BLaER1 (cell line): ENCODE measurements at regions not wholly inside any gene's neighbourhood (a gene's known extent, or its start where the extent isn't known, plus 50 kb on each side); places are given as distances from the start of the nearest gene placed in this dataset.

ENCODE experiments used
- H3K27ac ChIP-seq: shearing (Covaris generic); formaldehyde crosslinking; 2 replicates; pipeline ENCODE4 v1.8.1; 2022
- H3K27me3 ChIP-seq: shearing (Covaris generic); formaldehyde crosslinking; 2 replicates; pipeline ENCODE4 v1.8.1; 2022
- H3K36me3 ChIP-seq: shearing (Covaris generic); formaldehyde crosslinking; 2 replicates; pipeline ENCODE4 v1.8.1; 2022
- H3K4me1 ChIP-seq: shearing (Covaris generic); formaldehyde crosslinking; 2 replicates; pipeline ENCODE4 v1.8.1; 2022
- H3K4me2 ChIP-seq: shearing (Covaris generic); formaldehyde crosslinking; 2 replicates; pipeline ENCODE4 v1.8.1; 2022
- H3K4me3 ChIP-seq: shearing (Covaris generic); formaldehyde crosslinking; 2 replicates; pipeline ENCODE4 v1.8.1; 2022
- H3K9ac ChIP-seq: shearing (Covaris generic); formaldehyde crosslinking; 2 replicates; pipeline ENCODE4 v1.8.1; 2022
- H3K9me3 ChIP-seq: shearing (Covaris generic); formaldehyde crosslinking; 2 replicates; pipeline ENCODE4 v1.8.1; 2022
- H4K20me1 ChIP-seq: shearing (Covaris generic); formaldehyde crosslinking; 2 replicates; pipeline ENCODE4 v1.8.1; 2022
- Cebpa-rat ChIP-seq: shearing (Covaris generic); IDR thresholded peaks from 2 replicates; pipeline ENCODE4 v1.8.1; 2022

DNA sequence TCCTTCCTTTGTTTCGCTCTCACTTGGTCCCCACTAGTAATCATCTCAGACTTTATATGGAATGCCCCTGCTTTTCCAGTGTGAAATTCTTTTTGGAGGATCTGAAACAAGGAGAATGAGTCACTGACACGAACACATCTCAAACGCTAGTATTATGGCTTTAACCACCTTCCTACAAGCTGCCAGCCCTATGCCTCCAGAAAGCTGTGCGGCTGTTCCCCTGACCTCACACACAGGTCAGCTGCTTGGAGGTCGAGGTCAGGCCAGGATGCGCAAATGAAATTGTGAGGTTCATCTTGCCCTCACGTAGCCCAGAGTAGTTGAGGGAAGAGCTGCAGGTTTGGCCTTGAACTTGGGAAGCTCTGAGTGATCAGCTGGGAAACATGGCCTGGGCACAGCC, 449.8 kb downstream of the FGF9 start:
- H3K27me3 ChIP-seq, result no peaks in the 10 kb centered on the region
- H3K9ac ChIP-seq, result no peak overlapping the region
- no peak overlapping the region for H3K4me3 ChIP-seq
- peaks cover 5% of the 10 kb centered on the region for H3K4me1 ChIP-seq
- H3K4me2 ChIP-seq, result no peak overlapping the region
- no peak overlapping the region for H3K27ac ChIP-seq
- TF ChIP-seq Cebpa-rat, result no peak
- no peaks in the 10 kb centered on the region for H4K20me1 ChIP-seq
- H3K9me3 ChIP-seq, result peaks cover 3% of the 10 kb centered on the region; the same call in 1 of the 2 replicates
- H3K36me3 ChIP-seq, result no peaks in the 10 kb centered on the region

DNA sequence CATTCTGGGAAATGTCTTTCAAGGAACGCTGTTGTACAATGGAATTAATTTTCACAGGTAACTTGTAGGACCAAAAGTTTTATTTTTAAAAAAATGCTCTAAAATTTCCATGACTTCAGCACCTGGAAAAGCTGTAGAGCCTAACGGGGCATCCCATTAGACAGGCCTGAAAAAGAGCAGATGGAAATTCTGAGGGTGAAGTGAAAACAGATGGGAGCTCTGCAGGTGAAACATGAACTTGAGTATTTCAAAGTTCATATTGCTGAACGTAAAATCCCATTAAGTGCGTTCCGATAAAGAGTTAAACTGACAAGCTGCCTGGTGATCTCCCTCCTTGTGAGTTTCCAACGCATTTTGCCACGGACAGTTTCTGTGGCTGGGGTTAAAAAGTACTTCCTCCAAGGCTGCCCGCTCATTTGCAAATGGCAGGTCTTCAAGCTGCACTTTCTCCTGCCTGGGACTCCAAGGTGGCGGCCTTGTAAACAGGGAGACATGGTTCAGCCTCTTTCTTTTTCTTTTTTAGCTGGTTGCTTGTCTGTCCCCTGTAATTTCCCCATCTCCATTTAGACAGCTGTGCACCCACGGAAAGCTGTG, 450.4 kb downstream of the FGF9 start:
- Histone ChIP-seq H4K20me1 (no peaks in the 10 kb centered on the region), H3K4me3 (no peak overlapping the region), H3K4me2 (no peak overlapping the region), H3K9me3 (no peaks in the 10 kb centered on the region), H3K4me1 (peaks cover 6% of the 10 kb centered on the region), H3K36me3 (no peaks in the 10 kb centered on the region), H3K27ac (no peak overlapping the region), H3K9ac (no peak overlapping the region), H3K27me3 (no peaks in the 10 kb centered on the region)
- TF ChIP-seq Cebpa-rat, result no peak

DNA sequence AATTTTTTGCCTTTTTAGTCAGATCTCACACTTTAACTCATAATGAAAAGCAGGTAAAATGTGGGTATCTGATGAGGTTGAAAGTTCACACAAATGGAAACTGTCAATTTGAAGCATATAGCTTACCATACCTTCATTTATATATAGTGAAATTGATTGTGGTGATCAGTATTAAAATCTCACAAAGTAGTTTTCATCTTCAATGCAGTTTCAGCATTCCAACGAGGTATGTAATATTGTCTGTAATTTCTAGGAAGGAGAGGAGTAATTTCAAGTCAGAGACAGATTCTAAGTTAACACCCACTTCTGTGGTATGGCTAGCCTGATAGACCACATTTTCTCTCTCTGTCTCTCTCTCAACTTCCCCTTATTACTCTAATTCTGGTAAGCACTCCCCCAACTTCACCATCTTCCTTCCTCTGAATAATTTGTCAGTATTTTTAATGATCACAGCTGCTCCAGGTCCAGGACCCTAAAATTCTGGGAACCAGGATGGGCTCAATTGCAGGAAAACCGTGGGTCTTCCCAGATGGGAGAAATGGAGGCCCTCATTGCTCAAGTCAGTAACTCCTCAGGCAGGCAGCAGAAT, 455.7 kb downstream of the FGF9 start:
- Histone ChIP-seq H3K4me3 (no peak overlapping the region), H3K9ac (no peak overlapping the region), H3K27me3 (no peaks in the 10 kb centered on the region), H3K4me1 (peaks cover 23% of the 10 kb centered on the region), H3K36me3 (no peaks in the 10 kb centered on the region), H4K20me1 (no peaks in the 10 kb centered on the region), H3K4me2 (peak overlapping the region; percentile 57), H3K9me3 (peaks cover 18% of the 10 kb centered on the region), H3K27ac (peak overlapping the region; percentile 42)
- no peak for TF ChIP-seq Cebpa-rat

DNA sequence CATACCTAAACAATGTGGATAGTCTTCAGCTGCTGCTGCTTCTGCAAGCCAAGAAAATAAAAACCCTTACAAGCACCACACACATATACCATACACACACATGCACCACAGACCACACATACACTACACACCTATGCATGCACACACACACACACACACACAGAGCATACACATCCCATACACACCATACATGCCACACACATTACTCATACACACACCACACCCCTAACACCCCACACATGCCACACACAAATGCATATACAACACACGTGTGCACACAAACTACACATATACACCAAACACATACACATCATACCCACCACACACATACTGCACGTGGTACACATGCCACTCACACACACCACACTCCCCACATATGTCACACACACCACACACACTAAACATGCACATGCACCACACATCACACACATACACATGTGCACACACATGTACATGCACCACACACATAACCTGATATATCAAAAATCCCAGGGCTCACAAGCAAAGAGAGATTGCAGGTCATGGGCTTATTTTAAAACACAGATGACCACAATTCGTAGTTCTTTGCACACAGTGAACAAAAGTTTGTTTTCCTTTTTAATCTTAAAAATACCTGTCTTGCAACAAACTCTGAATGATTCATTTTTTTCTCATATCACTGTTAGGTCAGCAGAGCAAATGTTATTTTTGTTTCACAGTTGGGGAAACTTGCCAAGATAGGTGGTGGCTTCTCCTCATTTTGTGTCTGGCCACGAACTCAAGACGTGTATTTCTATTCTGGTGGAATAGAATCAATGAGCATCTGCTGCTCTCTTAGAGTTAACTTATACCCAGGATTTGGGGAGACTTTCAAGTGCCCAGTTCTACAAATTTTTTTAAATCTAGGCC, 456.6 kb downstream of the FGF9 start:
- Histone ChIP-seq H3K9me3 (peaks cover 18% of the 10 kb centered on the region), H3K27me3 (no peaks in the 10 kb centered on the region), H3K9ac (no peak overlapping the region), H3K4me1 (peaks cover 23% of the 10 kb centered on the region), H3K4me2 (peak overlapping the region; percentile 57; the same call in 1 of the 2 replicates), H4K20me1 (no peaks in the 10 kb centered on the region), H3K27ac (no peak overlapping the region), H3K4me3 (no peak overlapping the region), H3K36me3 (no peaks in the 10 kb centered on the region)
- no peak for TF ChIP-seq Cebpa-rat

DNA sequence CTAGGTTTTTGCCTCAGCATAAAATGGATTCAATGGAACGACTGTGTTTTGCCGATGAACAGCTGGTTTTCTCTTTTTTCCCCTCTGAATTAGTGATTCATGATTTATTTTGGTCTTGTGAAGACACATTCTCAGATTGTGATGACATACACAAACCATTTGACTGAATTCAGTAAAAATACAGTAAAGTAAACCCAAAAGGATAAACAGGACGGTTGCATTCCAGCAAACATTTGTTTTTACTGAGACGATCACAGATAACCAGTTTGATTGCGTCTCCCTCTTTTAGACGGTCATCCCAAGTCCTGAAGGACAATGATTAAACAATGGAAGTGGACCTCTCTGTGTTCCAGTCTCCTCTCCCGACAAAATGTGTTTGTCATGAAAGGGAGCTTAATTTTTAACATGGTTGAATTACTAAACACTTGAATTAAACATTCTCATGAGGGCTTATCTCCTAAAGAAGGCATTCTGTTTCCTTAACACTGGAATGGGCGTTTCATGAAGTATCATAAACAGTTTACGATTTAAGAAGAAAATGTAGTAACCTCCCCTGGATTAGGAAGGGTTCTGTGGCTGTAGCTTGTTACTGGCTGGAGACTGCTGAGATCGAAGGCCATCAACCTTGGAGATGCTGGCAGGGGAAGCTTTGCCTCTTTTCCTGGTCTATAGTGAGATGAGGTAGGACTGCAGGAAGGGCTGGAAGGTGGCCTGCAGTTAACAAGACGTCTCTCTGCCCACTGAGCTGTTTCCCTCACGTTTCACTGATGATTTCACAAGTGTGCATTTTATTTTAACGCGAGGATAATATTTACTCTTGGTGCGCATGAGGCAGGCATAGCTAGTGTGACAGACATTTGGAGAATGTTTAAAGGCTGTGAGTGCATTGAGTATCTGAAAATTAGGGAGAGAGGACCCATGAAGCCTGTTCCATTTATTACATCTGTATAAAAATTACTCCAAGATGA, 457.9 kb downstream of the FGF9 start:
- no peak for TF ChIP-seq Cebpa-rat
- Histone ChIP-seq H3K4me2 (no peak overlapping the region), H4K20me1 (no peaks in the 10 kb centered on the region), H3K27ac (no peak overlapping the region), H3K4me3 (no peak overlapping the region), H3K4me1 (peaks cover 23% of the 10 kb centered on the region), H3K36me3 (no peaks in the 10 kb centered on the region), H3K9ac (no peak overlapping the region), H3K9me3 (peaks cover 18% of the 10 kb centered on the region), H3K27me3 (no peaks in the 10 kb centered on the region)

DNA sequence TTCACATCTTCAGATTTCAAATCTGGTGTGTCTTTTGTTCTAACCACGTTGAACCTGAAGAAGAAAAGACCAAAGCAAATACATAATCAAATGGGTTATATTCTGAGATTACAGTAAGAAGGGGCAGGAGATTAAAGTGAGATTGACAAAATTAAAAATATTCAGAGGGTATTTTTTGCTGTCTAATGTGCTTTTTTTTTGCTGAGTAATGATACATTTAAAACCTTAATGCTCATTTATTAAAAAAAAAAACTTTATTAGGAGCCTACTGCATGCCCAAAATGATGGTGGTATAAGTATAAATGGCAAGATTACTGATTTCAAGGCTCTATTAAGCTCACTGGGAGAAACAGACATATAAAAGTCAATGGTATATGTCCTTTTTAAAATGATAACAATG, 459.4 kb downstream of the FGF9 start:
- Histone ChIP-seq H3K4me3 (no peak overlapping the region), H3K36me3 (no peaks in the 10 kb centered on the region), H3K4me2 (no peak overlapping the region), H3K27me3 (no peaks in the 10 kb centered on the region), H3K9ac (no peak overlapping the region), H3K27ac (no peak overlapping the region), H4K20me1 (no peaks in the 10 kb centered on the region), H3K4me1 (peaks cover 23% of the 10 kb centered on the region), H3K9me3 (peaks cover 18% of the 10 kb centered on the region)
- no peak for TF ChIP-seq Cebpa-rat

DNA sequence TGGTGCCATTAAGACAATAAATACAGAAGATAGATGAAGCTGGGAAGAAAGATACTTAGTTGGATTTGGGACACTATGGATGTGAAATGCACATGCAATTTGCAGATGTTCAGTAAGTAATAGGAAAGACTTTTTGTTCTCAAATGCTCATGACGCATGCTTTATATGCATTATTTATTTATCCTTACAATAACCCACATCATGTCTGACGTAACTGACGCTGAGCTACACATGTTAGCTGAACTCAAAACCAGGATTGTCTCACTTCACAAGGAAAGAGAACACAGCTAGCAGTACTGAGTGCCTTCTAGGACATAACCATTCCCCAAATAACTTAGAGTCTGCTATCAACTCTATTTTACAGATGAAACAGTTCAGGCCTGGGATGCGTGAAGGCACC, 463.4 kb downstream of the FGF9 start:
- TF ChIP-seq Cebpa-rat, result no peak
- no peak overlapping the region for H3K27ac ChIP-seq
- H3K4me2 ChIP-seq, result no peak overlapping the region
- no peaks in the 10 kb centered on the region for H3K36me3 ChIP-seq
- no peaks in the 10 kb centered on the region for H3K27me3 ChIP-seq
- no peak overlapping the region for H3K9ac ChIP-seq
- no peaks in the 10 kb centered on the region for H3K4me1 ChIP-seq
- H3K9me3 ChIP-seq, result peaks cover 12% of the 10 kb centered on the region
- no peaks in the 10 kb centered on the region for H4K20me1 ChIP-seq
- no peak overlapping the region for H3K4me3 ChIP-seq

DNA sequence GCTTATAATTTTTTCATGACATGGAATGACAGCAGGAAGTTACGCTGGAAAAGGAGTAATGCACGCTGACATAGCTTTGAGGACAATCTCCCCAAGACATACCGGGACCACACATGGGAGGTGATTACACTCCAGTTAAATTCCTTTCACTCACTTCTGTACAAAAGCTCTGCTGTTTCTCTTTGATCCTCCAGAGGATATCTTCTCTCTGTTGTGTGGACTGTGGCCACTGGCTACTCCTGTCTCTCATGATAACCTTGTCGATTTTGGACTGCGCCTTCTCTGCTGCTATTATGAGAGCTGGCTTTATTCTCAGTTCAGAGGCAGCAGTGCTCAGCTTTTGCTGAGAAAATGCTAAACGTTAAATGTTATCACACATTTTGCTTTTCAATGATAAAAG, 464.6 kb downstream of the FGF9 start:
- Histone ChIP-seq H3K4me2 (no peak overlapping the region), H3K9ac (no peak overlapping the region), H3K36me3 (no peaks in the 10 kb centered on the region), H3K27ac (no peak overlapping the region), H4K20me1 (no peaks in the 10 kb centered on the region), H3K9me3 (0 out of 2 replicates have a peak, but pooled peaks cover 4% of the 10 kb centered on the region), H3K4me1 (no peaks in the 10 kb centered on the region), H3K27me3 (no peaks in the 10 kb centered on the region), H3K4me3 (no peak overlapping the region)
- no peak for TF ChIP-seq Cebpa-rat

DNA sequence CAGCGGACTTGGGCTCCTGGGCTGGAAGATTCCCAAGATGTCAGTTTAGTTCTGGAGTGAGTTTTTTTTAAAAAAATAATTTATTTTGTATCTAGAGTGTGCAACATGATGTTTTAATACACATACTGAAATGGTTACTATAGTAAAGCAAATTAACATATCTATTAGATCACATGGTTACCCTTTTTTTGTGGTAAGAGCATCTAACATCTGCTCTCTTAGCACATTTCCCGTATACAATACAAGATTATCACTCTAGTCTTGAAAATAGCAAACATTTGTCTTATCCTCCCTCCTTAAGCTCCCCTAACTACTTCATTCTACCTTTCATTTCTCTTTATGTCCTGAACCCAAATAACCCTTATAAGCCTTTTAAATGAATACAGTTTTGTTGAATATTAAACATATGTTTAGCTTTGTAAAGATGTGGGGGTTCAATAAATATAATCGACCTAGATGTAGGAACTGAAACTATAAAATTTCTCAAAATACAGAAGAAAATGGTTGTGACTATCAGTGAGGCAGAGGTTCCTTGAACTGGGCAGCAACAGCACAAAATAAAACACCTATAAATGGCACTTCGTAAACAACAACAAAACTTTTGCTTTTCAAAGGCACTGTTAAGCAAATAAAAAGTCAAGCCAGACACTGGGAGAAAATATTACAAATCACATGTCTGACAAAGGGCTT, 466.6 kb downstream of the FGF9 start:
- Histone ChIP-seq H3K36me3 (no peaks in the 10 kb centered on the region), H4K20me1 (no peaks in the 10 kb centered on the region), H3K27me3 (no peaks in the 10 kb centered on the region), H3K4me3 (no peak overlapping the region), H3K4me2 (no peak overlapping the region), H3K9ac (no peak overlapping the region), H3K27ac (no peak overlapping the region), H3K4me1 (peaks cover 6% of the 10 kb centered on the region; the same call in 1 of the 2 replicates), H3K9me3 (no peaks in the 10 kb centered on the region)
- TF ChIP-seq Cebpa-rat, result no peak
